GM12892 (cell line): ENCODE measurements at regions not wholly inside any gene's neighbourhood (a gene's known extent, or its start where the extent isn't known, plus 50 kb on each side); places are given as distances from the start of the nearest gene placed in this dataset.

Experiments
- DNase-seq: peaks from one replicate; pipeline ENCODE4 v3.0.0; 2011; ENCODE audit not compliant: insufficient read length
- FAIRE-seq: peaks from 2 replicates; lab custom pipeline; 2011; peaks lifted over from hg19 to GRCh38; lab: Jason Lieb, UNC
- POLR2A ChIP-seq: IDR thresholded peaks from 2 replicates; pipeline ENCODE4 v1.6.1; 2011; ENCODE audit warnings: low read depth, low read length, control low read depth
- POLR2AphosphoS5 ChIP-seq: IDR thresholded peaks from 2 replicates; pipeline ENCODE4 v1.6.1; 2011; ENCODE audit warnings: low read depth, low read length, control low read depth
- TAF1 ChIP-seq: IDR thresholded peaks from 2 replicates; pipeline ENCODE4 v1.6.1; 2011; ENCODE audit warnings: low read depth, mild to moderate bottlenecking, control low read depth, low read length, borderline replicate concordance

GRCh38 chr4:11503166-11503565, 74.5 kb upstream of the HS3ST1 start:
- no peak for TF ChIP-seq POLR2A
- no peak for TF ChIP-seq TAF1
- no peak for TF ChIP-seq POLR2AphosphoS5
- FAIRE-seq (no peak), DNase-seq (no peak)

GRCh38 chr4:11497972-11498371, 69.3 kb upstream of the HS3ST1 start:
- no peak for FAIRE-seq
- DNase-seq = no peak
- TF ChIP-seq POLR2AphosphoS5 (no peak), TAF1 (no peak), POLR2A (no peak)

- TF ChIP-seq TAF1 (no peak), POLR2AphosphoS5 (no peak), POLR2A (no peak)
- FAIRE-seq = no peak
Observed at GRCh38 chr4:11497212-11497806, 68.6 kb upstream of the HS3ST1 start.

GRCh38 chr4:11496351-11496829, 67.7 kb upstream of the HS3ST1 start:
- no peak for FAIRE-seq
- no peak for DNase-seq
- TF ChIP-seq POLR2AphosphoS5 (no peak), TAF1 (no peak), POLR2A (no peak)

More at GRCh38 chr4:11497212-11497806, 68.6 kb upstream of the HS3ST1 start:
- no peak for DNase-seq

GRCh38 chr4:11495818-11496217, 67.1 kb upstream of the HS3ST1 start:
- TF ChIP-seq POLR2AphosphoS5 (no peak), POLR2A (no peak), TAF1 (no peak)
- no peak for FAIRE-seq

GRCh38 chr4:11495291-11495690, 66.6 kb upstream of the HS3ST1 start:
- FAIRE-seq (no peak), DNase-seq (no peak)
- TF ChIP-seq POLR2A = no peak
- no peak for TF ChIP-seq TAF1
- no peak for TF ChIP-seq POLR2AphosphoS5

More at GRCh38 chr4:11495818-11496217, 67.1 kb upstream of the HS3ST1 start:
- DNase-seq = no peak

GRCh38 chr4:11494232-11494631, 65.5 kb upstream of the HS3ST1 start:
- no peak for TF ChIP-seq POLR2AphosphoS5
- no peak for DNase-seq
- no peak for FAIRE-seq

- FAIRE-seq = no peak
- no peak for DNase-seq
- TF ChIP-seq POLR2AphosphoS5 = no peak
- TF ChIP-seq POLR2A = no peak
Observed at GRCh38 chr4:11489453-11490083, 60.9 kb upstream of the HS3ST1 start.

GRCh38 chr4:11488657-11489452, 60.2 kb upstream of the HS3ST1 start:
- no peak for TF ChIP-seq POLR2A
- TF ChIP-seq TAF1 = no peak
- no peak for TF ChIP-seq POLR2AphosphoS5
- no peak for DNase-seq
- FAIRE-seq = peak; percentile 5

GRCh38 chr4:11487868-11488544, 59.3 kb upstream of the HS3ST1 start:
- FAIRE-seq (no peak), DNase-seq (no peak)
- TF ChIP-seq POLR2AphosphoS5 (no peak), TAF1 (no peak), POLR2A (no peak)

- FAIRE-seq (no peak), DNase-seq (no peak)
- TF ChIP-seq POLR2AphosphoS5 (no peak), TAF1 (no peak), POLR2A (no peak)
Observed at GRCh38 chr4:11487139-11487538, 58.4 kb upstream of the HS3ST1 start.
